CD14-positive monocyte (primary cell): ENCODE measurements at regions not wholly inside any gene's neighbourhood (a gene's known extent, or its start where the extent isn't known, plus 50 kb on each side); places are given as distances from the start of the nearest gene placed in this dataset.

Experiments used
- DNase-seq, 3 donors: peaks; one replicate each; pipeline ENCODE4 v3.0.0-alpha.2; 2011 to 2022
- H2AFZ ChIP-seq: 2 replicates; pipeline ENCODE4 v1.6.0; 2012; ENCODE audit warnings: mild to moderate bottlenecking, low read depth, low read length, inconsistent platforms; ENCODE audit not compliant: insufficient read depth, poor library complexity, severe bottlenecking
- H3K27ac ChIP-seq, 2 donors: 1 replicate in 1 of 2; 2 replicates in 1 of 2; pipeline ENCODE4 v1.5.1; 2012 to 2013; ENCODE audit warnings: low read length in 2 of 2, control low read depth in 1 of 2, inconsistent platforms in 1 of 2, low read depth in 1 of 2, mild to moderate bottlenecking in 1 of 2
- H3K27me3 ChIP-seq, 2 donors: one replicate each; pipeline versions ENCODE4 v1.6.0 to v1.6.1; 2011 to 2013; ENCODE audit warnings: low read length in 2 of 2; ENCODE audit not compliant: control insufficient read depth in 2 of 2, insufficient read depth in 2 of 2
- H3K36me3 ChIP-seq, 2 donors: replicated peaks in 1 of 2; 1 replicate in 1 of 2; 2 replicates in 1 of 2; pipeline versions ENCODE4 v1.5.1 to v1.6.1; 2012 to 2013; ENCODE audit warnings: low read length in 2 of 2, control low read depth in 1 of 2, inconsistent platforms in 1 of 2, mild to moderate bottlenecking in 1 of 2; ENCODE audit not compliant: insufficient read depth in 2 of 2, control insufficient read depth in 1 of 2
- H3K4me1 ChIP-seq, 2 donors: 1 replicate in 1 of 2; 2 replicates in 1 of 2; pipeline versions ENCODE4 v1.5.1 to v1.6.1; 2012 to 2013; ENCODE audit warnings: low read length in 2 of 2, control low read depth in 1 of 2, inconsistent platforms in 1 of 2, mild to moderate bottlenecking in 1 of 2, moderate library complexity in 1 of 2; ENCODE audit not compliant: insufficient read depth in 2 of 2, control insufficient read depth in 1 of 2
- H3K4me2 ChIP-seq: replicated peaks from 2 replicates; pipeline ENCODE3; 2012; ENCODE audit warnings: low read length, moderate library complexity, mild to moderate bottlenecking; ENCODE audit not compliant: poor library complexity, severe bottlenecking; ENCODE audit errors: extremely low read depth
- H3K4me3 ChIP-seq, 3 experiments: fragments of 200-600 bp in 1 of 3; sonication (generic) in 1 of 3; replicated peaks in 1 of 3; 1 replicate in 2 of 3; 2 replicates in 1 of 3; pipeline ENCODE4 v1.5.1; 2011 to 2013; ENCODE audit warnings: low read length in 3 of 3, mild to moderate bottlenecking in 3 of 3, control low read depth in 2 of 3, low read depth in 2 of 3, inconsistent platforms in 1 of 3, moderate library complexity in 1 of 3
- H3K79me2 ChIP-seq: 2 replicates; pipeline ENCODE4 v1.6.0; 2012; ENCODE audit warnings: mild to moderate bottlenecking, control low read depth, inconsistent platforms, low read length, moderate library complexity; ENCODE audit not compliant: insufficient read depth
- H3K9ac ChIP-seq: 2 replicates; pipeline ENCODE4 v1.6.0; 2017; ENCODE audit warnings: low read length, mild to moderate bottlenecking; ENCODE audit not compliant: insufficient read depth, poor library complexity, severe bottlenecking
- H3K9me3 ChIP-seq, 2 donors: replicated peaks in 1 of 2; 1 replicate in 1 of 2; 2 replicates in 1 of 2; pipeline versions ENCODE4 v1.5.1 to v1.6.1; 2012 to 2013; ENCODE audit warnings: low read length in 2 of 2, control low read depth in 1 of 2; ENCODE audit not compliant: control insufficient read depth in 1 of 2, insufficient read depth in 1 of 2
- H4K20me1 ChIP-seq: 2 replicates; pipeline ENCODE4 v1.6.0; 2012; ENCODE audit warnings: mild to moderate bottlenecking, low read length, control low read depth, moderate library complexity; ENCODE audit not compliant: insufficient read depth
- H3K27ac Mint-ChIP-seq, 7 donors: one replicate each; pipeline ENCODE4 v1.8.0; 2020; ENCODE audit warnings: mild to moderate bottlenecking in 7 of 7, mixed read lengths in 7 of 7, moderate library complexity in 6 of 7, inconsistent platforms in 2 of 7
- H3K27me3 Mint-ChIP-seq, 3 donors: one replicate each; pipeline ENCODE4 v1.8.0; 2021 to 2022; ENCODE audit warnings: low read depth in 3 of 3, mild to moderate bottlenecking in 3 of 3, mixed read lengths in 3 of 3, moderate library complexity in 3 of 3, inconsistent platforms in 1 of 3
- H3K36me3 Mint-ChIP-seq, 2 donors: one replicate each; pipeline ENCODE4 v1.8.0; 2020; ENCODE audit warnings: mixed read lengths in 2 of 2, inconsistent platforms in 1 of 2, mild to moderate bottlenecking in 1 of 2
- H3K4me1 Mint-ChIP-seq: one replicate; pipeline ENCODE4 v1.8.0; 2020; ENCODE audit warnings: mild to moderate bottlenecking, mixed read lengths
- H3K4me3 Mint-ChIP-seq, 2 donors: one replicate each; pipeline ENCODE4 v1.8.0; 2020; ENCODE audit warnings: mild to moderate bottlenecking in 2 of 2, mixed read lengths in 2 of 2, moderate library complexity in 1 of 2
- H3K9me3 Mint-ChIP-seq, 7 donors: one replicate each; pipeline ENCODE4 v1.8.0; 2020 to 2022; ENCODE audit warnings: mixed read lengths in 7 of 7, mild to moderate bottlenecking in 6 of 7, moderate library complexity in 6 of 7, inconsistent platforms in 2 of 7
- CTCF ChIP-seq: fragments of 200-600 bp; IDR thresholded peaks from one replicate; pipeline ENCODE4 v1.8.0; 2022; ENCODE audit warnings: antibody characterized with exemption, mild to moderate bottlenecking
- WGBS: methylation state at CpG from one replicate; pipeline ENCODE4 v1.1.5; 2013; ENCODE audit warnings: missing lambda C conversion rate; ENCODE audit not compliant: insufficient coverage; 5-methylcytosine and 5-hydroxymethylcytosine counted together
- intact Hi-C, 2 donors: fragments of 100-400 bp; cut with micrococcal nuclease; formaldehyde crosslinking; loops; one replicate each; pipeline versions ENCODE4 v1.15.0 to v1.15.1; 2023

DNA sequence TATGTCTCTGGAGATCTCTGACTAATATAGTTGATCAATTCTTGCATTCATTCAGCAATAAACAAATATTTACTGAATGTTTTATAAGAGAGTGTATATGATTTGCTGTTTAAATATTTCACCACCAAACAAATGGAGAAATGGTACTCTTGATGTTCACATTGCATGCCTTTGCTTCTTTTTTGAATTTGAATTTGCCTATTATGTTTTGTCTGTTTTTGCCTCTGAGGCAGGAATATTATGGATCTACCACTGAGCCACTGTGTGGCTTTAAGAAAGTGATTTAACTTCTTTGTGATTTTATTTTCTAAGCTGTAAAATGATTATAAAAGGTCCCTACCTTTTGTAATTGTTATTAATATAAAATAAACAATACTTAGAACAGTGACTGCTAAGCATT lies 345.0 kb downstream of the DOK5 start:
- Mint-ChIP-seq H3K36me3 (no peaks in the 10 kb centered on the region), H3K4me1 (no peaks in the 10 kb centered on the region), H3K4me3 (no peak overlapping the region), H3K27me3 (peaks cover 0 to 1% (median 0%) of the 10 kb centered on the region in 3 donors), H3K9me3 (peaks cover 0 to 1% (median 0%) of the 10 kb centered on the region in 7 donors), H3K27ac (no peak overlapping the region)
- Histone ChIP-seq H3K27me3 (no peaks in the 10 kb centered on the region), H3K4me3 (no peak overlapping the region), H4K20me1 (no peaks in the 10 kb centered on the region), H3K9me3 (no peaks in the 10 kb centered on the region), H3K4me1 (no peaks in the 10 kb centered on the region), H3K79me2 (no peaks in the 10 kb centered on the region), H3K36me3 (no peaks in the 10 kb centered on the region), H2AFZ (no peak overlapping the region), H3K4me2 (no peak overlapping the region), H3K9ac (no peak overlapping the region), H3K27ac (no peak overlapping the region)
- intact Hi-C loops: no loop called here
- no peak for TF ChIP-seq CTCF
- no peak for DNase-seq

DNA sequence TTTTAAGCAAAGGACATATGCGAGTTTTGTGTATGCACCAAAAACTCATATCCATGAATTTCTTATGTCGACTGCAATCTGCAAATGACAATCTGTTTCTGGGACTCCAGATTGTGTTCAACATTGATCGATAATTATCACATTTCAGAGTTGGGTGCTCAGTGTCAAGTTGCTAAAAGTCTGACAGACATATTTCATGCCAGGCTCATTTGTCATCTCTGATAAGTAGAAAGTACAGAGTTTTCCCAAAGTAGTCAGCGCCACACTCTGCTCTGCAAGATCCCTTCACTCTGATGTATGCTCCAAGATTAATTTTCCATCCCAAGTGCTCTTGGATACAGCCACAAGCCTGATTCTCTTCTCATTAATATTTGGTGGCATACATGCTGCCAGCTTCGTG lies 331.1 kb downstream of the DOK5 start:
- Mint-ChIP-seq H3K9me3 (peaks cover 0 to 4% (median 0%) of the 10 kb centered on the region in 7 donors), H3K4me1 (no peaks in the 10 kb centered on the region), H3K4me3 (no peak overlapping the region), H3K27ac (no peak overlapping the region), H3K27me3 (peaks cover 0 to 2% (median 0%) of the 10 kb centered on the region in 3 donors), H3K36me3 (no peaks in the 10 kb centered on the region)
- H3K4me3 ChIP-seq: no peak overlapping the region
- H3K27me3 ChIP-seq: no peaks in the 10 kb centered on the region
- no peak overlapping the region for H2AFZ ChIP-seq
- H4K20me1 ChIP-seq: no peaks in the 10 kb centered on the region
- H3K36me3 ChIP-seq: no peaks in the 10 kb centered on the region
- H3K4me1 ChIP-seq: no peaks in the 10 kb centered on the region
- WGBS: 85% methylated on average over 3 of the region's 5 CpGs
- H3K9ac ChIP-seq: no peak overlapping the region
- no peak overlapping the region for H3K4me2 ChIP-seq
- DNase-seq: no peak
- no peaks in the 10 kb centered on the region for H3K79me2 ChIP-seq
- intact Hi-C loops: no loop called here
- no peaks in the 10 kb centered on the region for H3K9me3 ChIP-seq
- H3K27ac ChIP-seq: no peak overlapping the region
- no peak for TF ChIP-seq CTCF
